ENCODE measurements at regions not wholly inside any gene's neighbourhood (a gene's known extent, or its start where the extent isn't known, plus 50 kb on each side); places are given as distances from the start of the nearest gene placed in this dataset.

DNA sequence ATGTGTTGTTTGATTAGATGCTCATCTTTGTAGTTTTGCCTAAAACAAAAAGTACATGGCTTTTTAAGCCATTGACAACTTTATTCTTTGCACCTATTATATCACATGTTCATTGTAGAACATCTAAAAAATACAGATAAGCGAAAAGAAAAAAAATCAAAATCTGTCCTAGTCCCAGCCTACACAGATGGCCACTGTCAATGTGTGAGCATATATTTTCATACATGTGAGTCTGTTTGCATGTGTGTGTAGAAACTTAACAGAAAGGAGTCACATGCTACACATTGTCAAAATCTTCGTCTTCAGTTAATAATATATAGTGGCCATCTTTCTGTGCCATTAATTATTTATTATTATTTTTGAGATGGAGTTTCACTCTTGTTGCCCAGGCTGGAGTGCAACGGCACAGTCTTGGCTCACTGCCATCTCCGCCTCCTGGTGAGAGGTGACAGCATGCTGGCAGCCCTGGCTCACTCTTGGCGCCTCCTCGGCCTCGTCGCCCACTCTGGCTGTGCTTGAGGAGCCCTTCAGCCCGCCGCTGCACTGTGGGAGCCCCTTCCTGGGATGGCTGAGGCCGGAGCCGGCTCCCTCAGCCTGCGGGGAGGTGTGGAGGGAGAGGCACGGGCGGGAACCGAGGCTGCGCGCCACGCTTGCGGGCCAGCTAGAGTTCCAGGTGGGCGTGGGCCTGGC lies 68.5 kb upstream of the AMZ2 start:
- TF ChIP-seq SPI1 (IDR thresholded peaks at IDR 0.05; ENCODE audit: borderline replicate concordance, low read depth) (no peak), GABPA (IDR thresholded peaks at IDR 0.05; ENCODE audit: low read depth) (no peak), POLR2AphosphoS5 (IDR thresholded peaks at IDR 0.05; ENCODE audit: low read depth) (no peak)
- TF ChIP-seq, protein P1, sequence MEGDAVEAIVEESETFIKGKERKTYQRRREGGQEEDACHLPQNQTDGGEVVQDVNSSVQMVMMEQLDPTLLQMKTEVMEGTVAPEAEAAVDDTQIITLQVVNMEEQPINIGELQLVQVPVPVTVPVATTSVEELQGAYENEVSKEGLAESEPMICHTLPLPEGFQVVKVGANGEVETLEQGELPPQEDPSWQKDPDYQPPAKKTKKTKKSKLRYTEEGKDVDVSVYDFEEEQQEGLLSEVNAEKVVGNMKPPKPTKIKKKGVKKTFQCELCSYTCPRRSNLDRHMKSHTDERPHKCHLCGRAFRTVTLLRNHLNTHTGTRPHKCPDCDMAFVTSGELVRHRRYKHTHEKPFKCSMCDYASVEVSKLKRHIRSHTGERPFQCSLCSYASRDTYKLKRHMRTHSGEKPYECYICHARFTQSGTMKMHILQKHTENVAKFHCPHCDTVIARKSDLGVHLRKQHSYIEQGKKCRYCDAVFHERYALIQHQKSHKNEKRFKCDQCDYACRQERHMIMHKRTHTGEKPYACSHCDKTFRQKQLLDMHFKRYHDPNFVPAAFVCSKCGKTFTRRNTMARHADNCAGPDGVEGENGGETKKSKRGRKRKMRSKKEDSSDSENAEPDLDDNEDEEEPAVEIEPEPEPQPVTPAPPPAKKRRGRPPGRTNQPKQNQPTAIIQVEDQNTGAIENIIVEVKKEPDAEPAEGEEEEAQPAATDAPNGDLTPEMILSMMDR (IDR thresholded peaks at IDR 0.05; ENCODE audit: insufficient read depth, low read length) = no peak
- TF ChIP-seq, protein P2, sequence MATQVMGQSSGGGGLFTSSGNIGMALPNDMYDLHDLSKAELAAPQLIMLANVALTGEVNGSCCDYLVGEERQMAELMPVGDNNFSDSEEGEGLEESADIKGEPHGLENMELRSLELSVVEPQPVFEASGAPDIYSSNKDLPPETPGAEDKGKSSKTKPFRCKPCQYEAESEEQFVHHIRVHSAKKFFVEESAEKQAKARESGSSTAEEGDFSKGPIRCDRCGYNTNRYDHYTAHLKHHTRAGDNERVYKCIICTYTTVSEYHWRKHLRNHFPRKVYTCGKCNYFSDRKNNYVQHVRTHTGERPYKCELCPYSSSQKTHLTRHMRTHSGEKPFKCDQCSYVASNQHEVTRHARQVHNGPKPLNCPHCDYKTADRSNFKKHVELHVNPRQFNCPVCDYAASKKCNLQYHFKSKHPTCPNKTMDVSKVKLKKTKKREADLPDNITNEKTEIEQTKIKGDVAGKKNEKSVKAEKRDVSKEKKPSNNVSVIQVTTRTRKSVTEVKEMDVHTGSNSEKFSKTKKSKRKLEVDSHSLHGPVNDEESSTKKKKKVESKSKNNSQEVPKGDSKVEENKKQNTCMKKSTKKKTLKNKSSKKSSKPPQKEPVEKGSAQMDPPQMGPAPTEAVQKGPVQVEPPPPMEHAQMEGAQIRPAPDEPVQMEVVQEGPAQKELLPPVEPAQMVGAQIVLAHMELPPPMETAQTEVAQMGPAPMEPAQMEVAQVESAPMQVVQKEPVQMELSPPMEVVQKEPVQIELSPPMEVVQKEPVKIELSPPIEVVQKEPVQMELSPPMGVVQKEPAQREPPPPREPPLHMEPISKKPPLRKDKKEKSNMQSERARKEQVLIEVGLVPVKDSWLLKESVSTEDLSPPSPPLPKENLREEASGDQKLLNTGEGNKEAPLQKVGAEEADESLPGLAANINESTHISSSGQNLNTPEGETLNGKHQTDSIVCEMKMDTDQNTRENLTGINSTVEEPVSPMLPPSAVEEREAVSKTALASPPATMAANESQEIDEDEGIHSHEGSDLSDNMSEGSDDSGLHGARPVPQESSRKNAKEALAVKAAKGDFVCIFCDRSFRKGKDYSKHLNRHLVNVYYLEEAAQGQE (IDR thresholded peaks at IDR 0.05; ENCODE audit: insufficient replicate concordance, low read depth) = no peak
- Histone ChIP-seq H3K27me3 (ENCODE audit: insufficient read depth, poor library complexity, severe bottlenecking) (no peaks in the 10 kb centered on the region), H3K27ac (replicated peaks) (no peak overlapping the region), H3K4me3 (replicated peaks; ENCODE audit: insufficient read depth, low read length) (no peak overlapping the region)
- DNase-seq (ENCODE audit: low read depth in 1 of 2, low spot score in 1 of 2) = no peak

DNA sequence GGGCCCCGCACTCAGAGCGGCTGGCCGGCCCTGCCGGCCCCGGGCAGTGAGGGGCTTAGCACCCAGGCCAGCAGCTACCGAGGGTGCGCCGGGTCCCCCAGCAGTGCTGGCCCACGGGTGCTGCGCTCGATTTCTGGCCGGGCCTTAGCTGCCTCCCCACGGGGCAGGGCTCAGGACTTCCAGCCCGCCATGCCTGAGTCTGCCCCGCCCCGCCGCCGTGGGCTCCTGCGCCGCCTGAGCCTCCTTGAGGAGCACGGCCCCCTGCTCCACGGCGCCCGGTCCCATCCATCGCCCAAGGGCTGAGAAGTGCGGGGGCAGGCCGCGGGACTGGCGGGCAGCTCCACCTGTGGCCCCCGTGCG lies 67.9 kb upstream of the AMZ2 start:
- no peak for DNase-seq (ENCODE audit: low read depth in 1 of 2, low spot score in 1 of 2)
- TF ChIP-seq POLR2AphosphoS5 (IDR thresholded peaks at IDR 0.05; ENCODE audit: low read depth) (no peak), SPI1 (IDR thresholded peaks at IDR 0.05; ENCODE audit: borderline replicate concordance, low read depth) (no peak), GABPA (IDR thresholded peaks at IDR 0.05; ENCODE audit: low read depth) (no peak)
- TF ChIP-seq, protein P1 (IDR thresholded peaks at IDR 0.05; ENCODE audit: insufficient read depth, low read length) = no peak
- TF ChIP-seq, protein P2 (IDR thresholded peaks at IDR 0.05; ENCODE audit: insufficient replicate concordance, low read depth) = no peak
- no peaks in the 10 kb centered on the region for H3K27me3 ChIP-seq (ENCODE audit: insufficient read depth, poor library complexity, severe bottlenecking)
- no peak overlapping the region for H3K4me3 ChIP-seq (replicated peaks; ENCODE audit: insufficient read depth, low read length)
- H3K27ac ChIP-seq (replicated peaks) = no peak overlapping the region

DNA sequence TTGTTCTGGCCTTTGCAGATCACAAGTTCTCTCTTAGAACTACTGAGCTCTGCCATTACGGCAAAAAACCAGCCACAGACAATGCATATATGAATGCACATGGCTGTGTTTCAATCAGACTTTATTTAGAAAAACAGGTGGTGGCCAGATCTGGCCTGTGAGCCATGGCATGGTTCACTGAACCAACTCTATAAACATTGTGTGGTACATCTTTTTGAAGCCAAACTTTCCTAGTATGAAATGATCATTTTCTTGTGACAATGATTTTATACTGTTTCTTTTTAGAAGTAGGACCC lies 65.9 kb upstream of the AMZ2 start:
- Histone ChIP-seq H3K27ac (replicated peaks) (no peak overlapping the region), H3K4me3 (replicated peaks; ENCODE audit: insufficient read depth, low read length) (no peak overlapping the region), H3K27me3 (ENCODE audit: insufficient read depth, poor library complexity, severe bottlenecking) (no peaks in the 10 kb centered on the region)
- TF ChIP-seq, protein P2 (IDR thresholded peaks at IDR 0.05; ENCODE audit: insufficient replicate concordance, low read depth) = no peak
- TF ChIP-seq SPI1 (IDR thresholded peaks at IDR 0.05; ENCODE audit: borderline replicate concordance, low read depth) (no peak), POLR2AphosphoS5 (IDR thresholded peaks at IDR 0.05; ENCODE audit: low read depth) (no peak), GABPA (IDR thresholded peaks at IDR 0.05; ENCODE audit: low read depth) (no peak)
- TF ChIP-seq, protein P1 (IDR thresholded peaks at IDR 0.05; ENCODE audit: insufficient read depth, low read length) = no peak
- DNase-seq (ENCODE audit: low read depth in 1 of 2, low spot score in 1 of 2) = no peak

Data from HL-60 (cell line).